ENCODE measurements at regions not wholly inside any gene's neighbourhood (a gene's known extent, or its start where the extent isn't known, plus 50 kb on each side); places are given as distances from the start of the nearest gene placed in this dataset.
"Not testable (repeated sequence)": the region's sequence is repeated elsewhere in the genome, so short reads cannot be mapped to it uniquely, and the experiment has no call there.

GRCh38 chr1:228648647-228649383 is 86.5 kb upstream of the RHOU start:
- Histone ChIP-seq H3K36me3 (ENCODE audit: low read depth) (no peaks in the 10 kb centered on the region), H3K4me3 (no peak overlapping the region), H3K4me1 (ENCODE audit: low read depth) (peaks cover 17% of the 10 kb centered on the region), H3K9me3 (no peaks in the 10 kb centered on the region)
- ATAC-seq (no peak), DNase-seq (no peak)
- TF ChIP-seq CTCF (IDR thresholded peaks at IDR 0.05): no peak
- intact Hi-C loops (cut with DNase I, micrococcal nuclease): no loop called here

- intact Hi-C loops (cut with DNase I, micrococcal nuclease): no loop called here
- no peak for TF ChIP-seq CTCF (IDR thresholded peaks at IDR 0.05)
- no peak overlapping the region for H3K4me3 ChIP-seq
- ATAC-seq: no peak
- DNase-seq: peak; percentile 14 to 49 (median 29)
- peaks cover 17% of the 10 kb centered on the region for H3K4me1 ChIP-seq (ENCODE audit: low read depth)
- no peaks in the 10 kb centered on the region for H3K9me3 ChIP-seq
- no peaks in the 10 kb centered on the region for H3K36me3 ChIP-seq (ENCODE audit: low read depth)
Measured at GRCh38 chr1:228650141-228650540, 85.1 kb upstream of the RHOU start.

- no peak for TF ChIP-seq CTCF (IDR thresholded peaks at IDR 0.05)
- intact Hi-C loops (cut with DNase I, micrococcal nuclease): no loop called here
- H3K36me3 ChIP-seq (ENCODE audit: low read depth): no peaks in the 10 kb centered on the region
- no peak overlapping the region for H3K4me3 ChIP-seq
- H3K4me1 ChIP-seq (ENCODE audit: low read depth): peaks cover 17% of the 10 kb centered on the region
- no peak for DNase-seq
- H3K9me3 ChIP-seq: no peaks in the 10 kb centered on the region
- no peak for ATAC-seq
Measured at GRCh38 chr1:228650946-228651345, 84.3 kb upstream of the RHOU start.

GRCh38 chr1:228652116-228652515 is 83.2 kb upstream of the RHOU start:
- peaks cover 12% of the 10 kb centered on the region for H3K4me1 ChIP-seq (ENCODE audit: low read depth)
- DNase-seq: no peak
- TF ChIP-seq CTCF (IDR thresholded peaks at IDR 0.05): no peak
- intact Hi-C loops (cut with DNase I, micrococcal nuclease): no loop called here
- no peak overlapping the region for H3K4me3 ChIP-seq
- ATAC-seq: no peak
- no peaks in the 10 kb centered on the region for H3K9me3 ChIP-seq
- H3K36me3 ChIP-seq (ENCODE audit: low read depth): no peaks in the 10 kb centered on the region

- H3K4me1 ChIP-seq (ENCODE audit: low read depth); ATAC-seq; H3K4me3 ChIP-seq; H3K9me3 ChIP-seq; H3K36me3 ChIP-seq (ENCODE audit: low read depth); intact Hi-C loops (cut with DNase I, micrococcal nuclease); DNase-seq: not testable (repeated sequence)
Measured at GRCh38 chr1:228653057-228653456, 82.2 kb upstream of the RHOU start.

GRCh38 chr1:228653748-228654147 is 81.5 kb upstream of the RHOU start:
- intact Hi-C loops (cut with DNase I, micrococcal nuclease): no loop called here
- no peaks in the 10 kb centered on the region for H3K4me1 ChIP-seq (ENCODE audit: low read depth)
- ATAC-seq (no peak), DNase-seq (no peak)
- no peaks in the 10 kb centered on the region for H3K36me3 ChIP-seq (ENCODE audit: low read depth)
- no peaks in the 10 kb centered on the region for H3K9me3 ChIP-seq
- H3K4me3 ChIP-seq: no peak overlapping the region
- TF ChIP-seq CTCF (IDR thresholded peaks at IDR 0.05): no peak

Measured in mucosa of descending colon (tissue), 3 donors.